CD14-positive monocyte (primary cell): ENCODE measurements at regions not wholly inside any gene's neighbourhood (a gene's known extent, or its start where the extent isn't known, plus 50 kb on each side); places are given as distances from the start of the nearest gene placed in this dataset.

ENCODE experiments used
- DNase-seq, 3 donors: peaks; one replicate each; pipeline ENCODE4 v3.0.0-alpha.2; 2011 to 2022
- H2AFZ ChIP-seq: 2 replicates; pipeline ENCODE4 v1.6.0; 2012; ENCODE audit warnings: mild to moderate bottlenecking, low read depth, low read length, inconsistent platforms; ENCODE audit not compliant: insufficient read depth, poor library complexity, severe bottlenecking
- H3K27ac ChIP-seq, 2 donors: 1 replicate in 1 of 2; 2 replicates in 1 of 2; pipeline ENCODE4 v1.5.1; 2012 to 2013; ENCODE audit warnings: low read length in 2 of 2, control low read depth in 1 of 2, inconsistent platforms in 1 of 2, low read depth in 1 of 2, mild to moderate bottlenecking in 1 of 2
- H3K27me3 ChIP-seq, 2 donors: one replicate each; pipeline versions ENCODE4 v1.6.0 to v1.6.1; 2011 to 2013; ENCODE audit warnings: low read length in 2 of 2; ENCODE audit not compliant: control insufficient read depth in 2 of 2, insufficient read depth in 2 of 2
- H3K36me3 ChIP-seq, 2 donors: replicated peaks in 1 of 2; 1 replicate in 1 of 2; 2 replicates in 1 of 2; pipeline versions ENCODE4 v1.5.1 to v1.6.1; 2012 to 2013; ENCODE audit warnings: low read length in 2 of 2, control low read depth in 1 of 2, inconsistent platforms in 1 of 2, mild to moderate bottlenecking in 1 of 2; ENCODE audit not compliant: insufficient read depth in 2 of 2, control insufficient read depth in 1 of 2
- H3K4me1 ChIP-seq, 2 donors: 1 replicate in 1 of 2; 2 replicates in 1 of 2; pipeline versions ENCODE4 v1.5.1 to v1.6.1; 2012 to 2013; ENCODE audit warnings: low read length in 2 of 2, control low read depth in 1 of 2, inconsistent platforms in 1 of 2, mild to moderate bottlenecking in 1 of 2, moderate library complexity in 1 of 2; ENCODE audit not compliant: insufficient read depth in 2 of 2, control insufficient read depth in 1 of 2
- H3K4me2 ChIP-seq: replicated peaks from 2 replicates; pipeline ENCODE3; 2012; ENCODE audit warnings: low read length, moderate library complexity, mild to moderate bottlenecking; ENCODE audit not compliant: poor library complexity, severe bottlenecking; ENCODE audit errors: extremely low read depth
- H3K4me3 ChIP-seq, 3 experiments: fragments of 200-600 bp in 1 of 3; sonication (generic) in 1 of 3; replicated peaks in 1 of 3; 1 replicate in 2 of 3; 2 replicates in 1 of 3; pipeline ENCODE4 v1.5.1; 2011 to 2013; ENCODE audit warnings: low read length in 3 of 3, mild to moderate bottlenecking in 3 of 3, control low read depth in 2 of 3, low read depth in 2 of 3, inconsistent platforms in 1 of 3, moderate library complexity in 1 of 3
- H3K79me2 ChIP-seq: 2 replicates; pipeline ENCODE4 v1.6.0; 2012; ENCODE audit warnings: mild to moderate bottlenecking, control low read depth, inconsistent platforms, low read length, moderate library complexity; ENCODE audit not compliant: insufficient read depth
- H3K9ac ChIP-seq: 2 replicates; pipeline ENCODE4 v1.6.0; 2017; ENCODE audit warnings: low read length, mild to moderate bottlenecking; ENCODE audit not compliant: insufficient read depth, poor library complexity, severe bottlenecking
- H3K9me3 ChIP-seq, 2 donors: replicated peaks in 1 of 2; 1 replicate in 1 of 2; 2 replicates in 1 of 2; pipeline versions ENCODE4 v1.5.1 to v1.6.1; 2012 to 2013; ENCODE audit warnings: low read length in 2 of 2, control low read depth in 1 of 2; ENCODE audit not compliant: control insufficient read depth in 1 of 2, insufficient read depth in 1 of 2
- H4K20me1 ChIP-seq: 2 replicates; pipeline ENCODE4 v1.6.0; 2012; ENCODE audit warnings: mild to moderate bottlenecking, low read length, control low read depth, moderate library complexity; ENCODE audit not compliant: insufficient read depth
- H3K27ac Mint-ChIP-seq, 7 donors: one replicate each; pipeline ENCODE4 v1.8.0; 2020; ENCODE audit warnings: mild to moderate bottlenecking in 7 of 7, mixed read lengths in 7 of 7, moderate library complexity in 6 of 7, inconsistent platforms in 2 of 7
- H3K27me3 Mint-ChIP-seq, 3 donors: one replicate each; pipeline ENCODE4 v1.8.0; 2021 to 2022; ENCODE audit warnings: low read depth in 3 of 3, mild to moderate bottlenecking in 3 of 3, mixed read lengths in 3 of 3, moderate library complexity in 3 of 3, inconsistent platforms in 1 of 3
- H3K36me3 Mint-ChIP-seq, 2 donors: one replicate each; pipeline ENCODE4 v1.8.0; 2020; ENCODE audit warnings: mixed read lengths in 2 of 2, inconsistent platforms in 1 of 2, mild to moderate bottlenecking in 1 of 2
- H3K4me1 Mint-ChIP-seq: one replicate; pipeline ENCODE4 v1.8.0; 2020; ENCODE audit warnings: mild to moderate bottlenecking, mixed read lengths
- H3K4me3 Mint-ChIP-seq, 2 donors: one replicate each; pipeline ENCODE4 v1.8.0; 2020; ENCODE audit warnings: mild to moderate bottlenecking in 2 of 2, mixed read lengths in 2 of 2, moderate library complexity in 1 of 2
- H3K9me3 Mint-ChIP-seq, 7 donors: one replicate each; pipeline ENCODE4 v1.8.0; 2020 to 2022; ENCODE audit warnings: mixed read lengths in 7 of 7, mild to moderate bottlenecking in 6 of 7, moderate library complexity in 6 of 7, inconsistent platforms in 2 of 7
- CTCF ChIP-seq: fragments of 200-600 bp; IDR thresholded peaks from one replicate; pipeline ENCODE4 v1.8.0; 2022; ENCODE audit warnings: antibody characterized with exemption, mild to moderate bottlenecking
- WGBS: methylation state at CpG from one replicate; pipeline ENCODE4 v1.1.5; 2013; ENCODE audit warnings: missing lambda C conversion rate; ENCODE audit not compliant: insufficient coverage; 5-methylcytosine and 5-hydroxymethylcytosine counted together
- intact Hi-C, 2 donors: fragments of 100-400 bp; cut with micrococcal nuclease; formaldehyde crosslinking; loops; one replicate each; pipeline versions ENCODE4 v1.15.0 to v1.15.1; 2023

GRCh38 chr7:142597547-142597946, 151.7 kb upstream of the PRSS1 start:
- Histone ChIP-seq H3K4me2 (no peak overlapping the region), H3K79me2 (no peaks in the 10 kb centered on the region), H3K9ac (no peak overlapping the region), H3K36me3 (no peaks in the 10 kb centered on the region), H3K27ac (no peak overlapping the region), H4K20me1 (no peaks in the 10 kb centered on the region), H3K4me3 (no peak overlapping the region), H3K4me1 (no peaks in the 10 kb centered on the region), H3K27me3 (no peaks in the 10 kb centered on the region), H3K9me3 (no peaks in the 10 kb centered on the region), H2AFZ (no peak overlapping the region)
- DNase-seq = no peak
- TF ChIP-seq CTCF = no peak
- Mint-ChIP-seq H3K27ac (no peak overlapping the region), H3K4me3 (no peak overlapping the region), H3K27me3 (peaks cover 0 to 3% (median 2%) of the 10 kb centered on the region in 3 donors), H3K36me3 (no peaks in the 10 kb centered on the region), H3K4me1 (peaks cover 12% of the 10 kb centered on the region), H3K9me3 (peaks cover 0 to 2% (median 0%) of the 10 kb centered on the region in 7 donors)
- 64% methylated on average over 2 of the region's 4 CpGs for WGBS
- intact Hi-C loops = no loop called here

GRCh38 chr7:142595816-142596516, 153.3 kb upstream of the PRSS1 start:
- no peak overlapping the region for H3K4me3 ChIP-seq
- no peak overlapping the region for H3K4me3 Mint-ChIP-seq
- intact Hi-C loops = no loop called here
- TF ChIP-seq CTCF = no peak
- no peaks in the 10 kb centered on the region for H3K9me3 ChIP-seq
- H3K79me2 ChIP-seq = no peaks in the 10 kb centered on the region
- H3K4me1 ChIP-seq = no peaks in the 10 kb centered on the region
- H2AFZ ChIP-seq = no peak overlapping the region
- H3K9me3 Mint-ChIP-seq = peaks cover 0 to 2% (median 0%) of the 10 kb centered on the region in 7 donors
- H3K27ac Mint-ChIP-seq = no peak overlapping the region
- WGBS = 100% methylated on average over 2 of the region's 4 CpGs
- no peak for DNase-seq
- H3K27me3 ChIP-seq = no peaks in the 10 kb centered on the region
- H3K36me3 Mint-ChIP-seq = no peaks in the 10 kb centered on the region
- H4K20me1 ChIP-seq = no peaks in the 10 kb centered on the region
- H3K4me2 ChIP-seq = no peak overlapping the region
- H3K27ac ChIP-seq = no peak overlapping the region
- H3K9ac ChIP-seq = no peak overlapping the region
- H3K36me3 ChIP-seq = no peaks in the 10 kb centered on the region
- H3K4me1 Mint-ChIP-seq = peaks cover 12% of the 10 kb centered on the region
- H3K27me3 Mint-ChIP-seq = peaks cover 0 to 2% (median 2%) of the 10 kb centered on the region in 3 donors
